Neural cell (in vitro differentiated cells): ENCODE measurements at regions not wholly inside any gene's neighbourhood (a gene's known extent, or its start where the extent isn't known, plus 50 kb on each side); places are given as distances from the start of the nearest gene placed in this dataset.

Experiments
- EP300 ChIP-seq: fragments of 450-650 bp; conservative IDR thresholded peaks from 2 replicates; pipeline ENCODE4 v1.6.1; 2014; ENCODE audit warnings: antibody characterized with exemption, mild to moderate bottlenecking, moderate library complexity; ENCODE audit not compliant: poor library complexity, severe bottlenecking
- EZH2 ChIP-seq: fragments of 200-600, 300-800 bp; shearing (Covaris generic), sonication (generic); IDR thresholded peaks from 2 replicates; pipeline ENCODE4 v1.6.1; 2014; ENCODE audit warnings: antibody characterized with exemption, low read length, borderline replicate concordance, mild to moderate bottlenecking; ENCODE audit not compliant: insufficient read depth, poor library complexity, severe bottlenecking
- MXI1 ChIP-seq: fragments of 450-650 bp; conservative IDR thresholded peaks from 2 replicates; pipeline ENCODE4 v1.6.1; 2014; ENCODE audit warnings: antibody characterized with exemption, mild to moderate bottlenecking; ENCODE audit not compliant: poor library complexity, severe bottlenecking
- POLR2AphosphoS5 ChIP-seq: IDR thresholded peaks from 2 replicates; pipeline ENCODE4 v1.6.1; 2012
- SMC3 ChIP-seq: fragments of 450-650 bp; conservative IDR thresholded peaks from 2 replicates; pipeline ENCODE4 v1.6.1; 2014; ENCODE audit warnings: antibody characterized with exemption, mild to moderate bottlenecking, moderate library complexity; ENCODE audit not compliant: poor library complexity
- TF ChIP-seq, protein P1 (sequence below): fragments of 450-650 bp; IDR thresholded peaks from 2 replicates; pipeline ENCODE4 v1.5.1; 2014; ENCODE audit warnings: antibody characterized with exemption, mild to moderate bottlenecking, moderate library complexity; ENCODE audit not compliant: poor library complexity, severe bottlenecking

DNA sequence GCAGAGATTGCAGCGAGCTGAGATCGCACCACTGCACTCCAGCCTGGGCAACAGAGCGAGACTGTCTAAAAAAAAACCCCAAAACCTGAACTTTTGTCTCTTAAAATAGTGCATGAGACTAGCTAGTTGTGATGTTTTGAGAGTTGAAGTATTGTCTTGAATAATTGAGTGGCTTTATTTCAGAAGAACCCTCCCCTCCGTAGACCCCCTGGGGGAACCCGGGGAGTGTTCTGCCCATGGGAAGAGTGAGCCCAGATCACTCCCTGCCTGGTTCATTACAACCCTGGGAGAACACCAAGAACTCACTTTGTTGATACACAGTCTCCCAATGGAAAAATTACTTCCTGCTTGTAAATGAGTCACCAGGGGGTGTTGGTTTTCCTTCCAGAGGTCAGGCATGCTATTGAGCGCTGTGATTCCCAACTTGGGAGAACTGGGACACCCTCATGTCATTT, 65.3 kb upstream of the SHISA3 start:
- TF ChIP-seq, protein P1, sequence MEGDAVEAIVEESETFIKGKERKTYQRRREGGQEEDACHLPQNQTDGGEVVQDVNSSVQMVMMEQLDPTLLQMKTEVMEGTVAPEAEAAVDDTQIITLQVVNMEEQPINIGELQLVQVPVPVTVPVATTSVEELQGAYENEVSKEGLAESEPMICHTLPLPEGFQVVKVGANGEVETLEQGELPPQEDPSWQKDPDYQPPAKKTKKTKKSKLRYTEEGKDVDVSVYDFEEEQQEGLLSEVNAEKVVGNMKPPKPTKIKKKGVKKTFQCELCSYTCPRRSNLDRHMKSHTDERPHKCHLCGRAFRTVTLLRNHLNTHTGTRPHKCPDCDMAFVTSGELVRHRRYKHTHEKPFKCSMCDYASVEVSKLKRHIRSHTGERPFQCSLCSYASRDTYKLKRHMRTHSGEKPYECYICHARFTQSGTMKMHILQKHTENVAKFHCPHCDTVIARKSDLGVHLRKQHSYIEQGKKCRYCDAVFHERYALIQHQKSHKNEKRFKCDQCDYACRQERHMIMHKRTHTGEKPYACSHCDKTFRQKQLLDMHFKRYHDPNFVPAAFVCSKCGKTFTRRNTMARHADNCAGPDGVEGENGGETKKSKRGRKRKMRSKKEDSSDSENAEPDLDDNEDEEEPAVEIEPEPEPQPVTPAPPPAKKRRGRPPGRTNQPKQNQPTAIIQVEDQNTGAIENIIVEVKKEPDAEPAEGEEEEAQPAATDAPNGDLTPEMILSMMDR: no peak
- TF ChIP-seq MXI1 (no peak), EZH2 (no peak), EP300 (no peak), POLR2AphosphoS5 (no peak), SMC3 (no peak)
